Endothelial cell of umbilical vein (primary cell): ENCODE measurements at regions not wholly inside any gene's neighbourhood (a gene's known extent, or its start where the extent isn't known, plus 50 kb on each side); places are given as distances from the start of the nearest gene placed in this dataset.
"Not testable (repeated sequence)": the region's sequence is repeated elsewhere in the genome, so short reads cannot be mapped to it uniquely, and the experiment has no call there.

Source experiments
- CTCF ChIP-seq, 2 donors: IDR thresholded peaks; 1 replicate in 1 of 2; 2 replicates in 1 of 2; pipeline ENCODE4 v1.5.1; 2011; ENCODE audit warnings: low read length in 2 of 2, mild to moderate bottlenecking in 2 of 2, moderate library complexity in 2 of 2, control low read depth in 1 of 2, inconsistent platforms in 1 of 2, low read depth in 1 of 2; ENCODE audit not compliant: insufficient read depth in 1 of 2; ENCODE audit errors: extremely low read depth in 1 of 2
- EZH2 ChIP-seq: IDR thresholded peaks from 2 replicates; pipeline ENCODE4 v1.6.1; 2012; ENCODE audit warnings: borderline replicate concordance, low read depth, mild to moderate bottlenecking, moderate library complexity, low read length, inconsistent platforms; ENCODE audit not compliant: severe bottlenecking
- POLR2A ChIP-seq: IDR thresholded peaks from 2 replicates; pipeline ENCODE4 v1.6.1; 2012; ENCODE audit warnings: low read depth, mild to moderate bottlenecking, control low read depth, low read length
- POLR2AphosphoS5 ChIP-seq: IDR thresholded peaks from 2 replicates; pipeline ENCODE4 v1.6.1; 2012; ENCODE audit warnings: low read depth, mild to moderate bottlenecking, control low read depth, low read length, moderate library complexity; ENCODE audit not compliant: insufficient read depth

- not testable (repeated sequence) for TF ChIP-seq CTCF (IDR thresholded peaks at IDR 0.05; ENCODE audit: extremely low read depth in 1 of 2, insufficient read depth in 1 of 2, low read depth in 1 of 2, low read length in 2 of 2); POLR2AphosphoS5; POLR2A; EZH2
Measured at GRCh38 chr9:67397731-67398130, 405.4 kb upstream of the SPATA31A3 start.
